GM18508 (cell line): ENCODE measurements at regions not wholly inside any gene's neighbourhood (a gene's known extent, or its start where the extent isn't known, plus 50 kb on each side); places are given as distances from the start of the nearest gene placed in this dataset.

Source experiments
- ATAC-seq: cut with Tn5 transposase; IDR thresholded peaks from one replicate; pipeline ENCODE4 v1.9.1; 2021; ENCODE audit warnings: moderate number of reproducible peaks; ENCODE audit not compliant: insufficient read depth, unreplicated experiment

- ATAC-seq: no peak
Observed at GRCh38 chr14:65241125-65241752, 138.9 kb upstream of the MAX start.

DNA sequence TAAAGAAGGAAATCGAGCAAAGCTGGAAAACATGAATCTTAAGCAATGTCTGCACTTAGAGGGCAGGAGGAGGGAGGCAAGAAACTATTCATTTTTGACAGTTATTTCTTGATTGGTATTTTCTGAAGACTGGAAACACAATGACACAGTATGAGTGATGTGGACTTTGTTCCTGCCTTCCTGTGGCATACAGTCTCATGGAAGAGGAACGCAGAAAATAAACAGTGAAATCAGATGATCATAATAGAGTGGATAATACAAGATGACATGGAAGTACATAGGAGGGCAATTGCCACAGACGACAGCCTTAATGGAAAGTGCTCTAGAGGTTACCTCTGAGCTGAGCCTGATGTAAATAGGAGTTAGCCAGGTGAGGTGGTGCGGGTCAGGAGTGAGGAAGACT, 140.4 kb upstream of the MAX start:
- ATAC-seq: no peak

GRCh38 chr14:65243766-65244442, 141.6 kb upstream of the MAX start:
- no peak for ATAC-seq

- no peak for ATAC-seq
Observed at GRCh38 chr14:65249471-65250161, 147.3 kb upstream of the MAX start.

DNA sequence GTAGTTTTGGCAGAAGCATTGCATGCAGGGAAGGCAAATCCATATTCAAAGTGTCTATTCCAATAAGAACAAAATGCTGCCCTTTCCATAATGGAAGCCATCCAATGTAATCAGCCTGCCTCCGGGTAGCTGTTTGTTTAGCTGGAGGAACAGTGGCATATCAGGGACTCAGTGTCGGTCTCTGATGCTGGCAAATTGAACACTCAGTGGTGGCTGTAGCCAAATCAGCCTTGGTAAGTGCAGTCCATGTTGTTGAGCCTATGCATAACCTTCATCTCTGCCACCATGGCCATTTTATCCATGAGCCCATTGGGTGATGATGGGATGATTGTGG, 147.8 kb upstream of the MAX start:
- ATAC-seq: no peak

DNA sequence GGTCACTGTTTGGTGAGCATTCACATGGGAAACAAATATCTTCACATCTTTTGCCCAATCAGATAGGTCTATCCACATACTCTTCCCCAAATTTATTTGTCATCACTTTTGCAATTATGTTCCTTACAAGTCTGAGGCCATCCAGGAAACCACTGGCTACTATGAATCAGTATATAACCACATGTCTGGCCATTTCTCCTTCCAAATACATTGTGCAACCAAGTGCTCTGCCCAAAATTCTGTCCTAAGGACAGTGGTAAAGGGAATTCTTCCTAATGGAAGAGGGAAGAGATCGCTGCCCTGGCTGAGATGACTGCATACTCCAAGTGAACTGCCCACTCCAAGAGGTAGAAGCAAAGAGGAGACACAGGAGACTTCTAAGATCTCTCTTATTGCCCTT, 148.9 kb upstream of the MAX start:
- ATAC-seq: no peak

DNA sequence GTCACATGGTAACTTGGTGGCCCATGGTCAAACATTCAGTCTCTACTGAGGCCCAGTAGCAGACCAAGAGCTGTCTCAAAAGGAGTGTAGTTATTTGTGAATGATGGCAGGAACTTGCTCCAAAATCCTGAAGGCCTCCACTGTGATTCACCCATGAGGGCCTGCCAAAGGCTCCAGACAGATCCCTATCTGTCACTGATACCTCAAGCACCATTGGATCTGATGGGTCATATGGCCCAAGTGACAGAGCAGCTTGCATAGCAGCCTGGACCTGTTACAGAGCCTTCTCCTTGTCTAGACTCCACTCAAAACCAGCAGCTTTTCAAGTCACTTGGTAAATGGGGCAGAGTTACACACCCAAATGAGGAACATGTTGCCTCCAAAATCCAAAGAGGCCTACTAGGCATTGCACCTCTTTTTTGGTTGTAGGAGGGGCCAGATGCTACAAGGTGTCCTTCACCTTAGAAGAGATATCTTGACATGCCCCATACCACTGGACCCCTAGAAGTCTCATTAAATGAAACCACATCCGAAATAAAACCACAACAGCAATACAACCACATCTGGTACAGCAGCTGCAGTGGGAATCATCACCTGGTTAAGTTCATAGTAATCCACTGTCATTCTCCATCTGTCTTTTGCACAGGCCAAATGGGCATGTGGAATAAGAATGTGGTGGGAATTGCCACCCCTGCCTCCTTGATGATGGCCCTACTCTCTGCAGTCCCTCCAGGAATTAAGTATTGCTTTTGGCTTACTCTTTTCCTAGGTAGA, 150.4 kb upstream of the MAX start:
- no peak for ATAC-seq

GRCh38 chr14:65255029-65255545, 152.8 kb upstream of the MAX start:
- ATAC-seq: no peak

DNA sequence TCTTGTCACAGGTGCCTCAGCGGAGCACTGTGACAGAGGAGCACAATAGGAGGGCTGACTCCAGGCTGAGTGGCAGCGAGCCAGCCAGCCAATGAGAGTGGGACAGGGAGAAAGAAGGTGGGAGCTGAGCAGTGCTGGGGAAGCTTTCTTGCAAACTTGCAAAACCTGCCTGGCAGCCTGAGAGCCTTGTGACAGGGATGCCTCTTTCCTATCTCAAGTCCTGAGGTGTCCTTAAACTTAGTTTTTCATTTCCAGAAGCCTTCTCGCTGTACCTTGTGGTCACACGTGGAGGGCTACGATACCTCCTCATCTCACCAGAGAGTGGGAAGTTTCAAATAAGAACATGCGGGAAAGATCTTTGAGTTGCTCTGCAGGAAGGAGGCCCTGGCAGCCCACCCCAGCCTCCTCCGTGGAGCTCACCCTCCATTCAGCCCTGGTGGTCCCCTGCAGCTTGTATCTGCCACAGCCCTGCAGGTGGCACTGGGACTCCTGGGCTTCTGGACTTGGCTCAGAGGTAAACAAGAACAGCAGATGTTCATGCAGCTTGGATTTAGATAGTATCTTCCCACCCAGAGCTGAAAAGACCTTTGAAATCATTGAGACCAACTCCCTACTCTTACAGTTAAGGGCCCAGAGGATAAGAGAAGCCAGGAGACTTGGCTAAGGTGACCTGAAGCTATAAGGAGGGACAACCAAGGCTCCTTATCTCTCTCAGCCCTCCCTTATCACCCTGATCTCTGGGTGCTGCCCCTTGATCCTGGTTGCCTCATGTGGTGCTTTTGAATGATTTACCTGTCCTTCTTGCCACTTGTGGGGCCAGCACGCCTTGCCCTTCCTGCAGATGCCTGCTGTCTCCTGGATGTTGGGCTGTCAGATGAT, 153.5 kb upstream of the MAX start:
- no peak for ATAC-seq

DNA sequence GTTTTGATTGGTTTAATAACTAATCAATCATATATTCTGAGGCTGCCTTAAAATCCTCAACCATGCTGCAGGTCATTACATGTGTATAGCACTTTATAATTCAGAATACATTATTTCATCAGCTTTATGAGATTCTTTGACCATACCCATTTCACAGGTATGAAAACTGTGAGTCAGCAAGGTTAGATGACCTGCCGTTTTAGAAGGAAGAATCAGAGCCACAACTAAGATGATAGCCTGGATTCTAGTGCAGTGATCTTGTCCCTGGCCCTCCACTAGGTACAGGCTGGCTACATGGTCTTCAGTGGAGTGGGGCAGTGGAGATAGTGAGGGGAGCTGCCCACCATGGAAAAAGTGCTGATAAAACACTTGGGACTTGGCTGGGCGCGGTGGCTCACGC, 154.4 kb upstream of the MAX start:
- no peak for ATAC-seq

DNA sequence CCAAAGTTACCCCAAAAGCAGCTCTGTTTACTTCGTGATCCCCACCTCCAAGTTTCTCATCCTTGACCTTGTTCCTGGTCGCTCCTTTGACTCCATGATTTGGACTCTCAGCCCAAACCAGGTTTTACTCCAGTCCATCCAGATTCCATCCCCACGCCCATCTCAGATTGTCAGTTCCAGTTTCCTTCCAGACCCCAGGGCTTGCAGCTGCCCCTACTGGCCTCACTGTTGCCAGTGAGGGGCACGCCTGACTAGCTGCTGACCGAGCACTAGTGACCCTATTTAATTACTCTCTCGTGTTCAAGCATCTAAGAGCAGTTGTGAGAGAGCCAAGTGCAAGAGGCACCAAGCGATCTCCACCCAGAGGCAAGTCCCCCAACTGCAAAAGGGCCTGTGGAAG, 155.1 kb upstream of the FUT8 start:
- no peak for ATAC-seq

DNA sequence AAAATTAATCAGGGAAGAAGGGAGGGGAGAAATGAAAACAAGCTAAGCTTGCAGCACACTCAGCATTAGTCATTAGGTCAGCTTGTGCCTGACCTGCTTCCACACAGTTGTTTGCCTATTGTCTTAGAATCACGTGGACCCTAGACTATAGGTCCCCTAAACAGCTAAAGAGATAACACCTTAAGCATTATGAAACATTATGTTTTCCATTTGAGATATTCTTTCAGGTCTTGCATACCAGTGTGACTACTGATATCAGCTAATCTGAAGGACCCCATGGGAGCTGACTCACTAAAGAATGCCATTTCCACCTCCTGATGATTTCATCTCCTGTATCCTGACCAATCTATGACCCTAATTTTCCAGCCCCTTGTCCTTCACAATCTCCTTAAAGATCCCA, 154.1 kb upstream of the FUT8 start:
- ATAC-seq: no peak

GRCh38 chr14:65259000-65259399, 153.5 kb upstream of the FUT8 start:
- ATAC-seq: no peak

- no peak for ATAC-seq
Observed at GRCh38 chr14:65260786-65261185, 151.7 kb upstream of the FUT8 start.

GRCh38 chr14:65261425-65261920, 151.1 kb upstream of the FUT8 start:
- no peak for ATAC-seq

DNA sequence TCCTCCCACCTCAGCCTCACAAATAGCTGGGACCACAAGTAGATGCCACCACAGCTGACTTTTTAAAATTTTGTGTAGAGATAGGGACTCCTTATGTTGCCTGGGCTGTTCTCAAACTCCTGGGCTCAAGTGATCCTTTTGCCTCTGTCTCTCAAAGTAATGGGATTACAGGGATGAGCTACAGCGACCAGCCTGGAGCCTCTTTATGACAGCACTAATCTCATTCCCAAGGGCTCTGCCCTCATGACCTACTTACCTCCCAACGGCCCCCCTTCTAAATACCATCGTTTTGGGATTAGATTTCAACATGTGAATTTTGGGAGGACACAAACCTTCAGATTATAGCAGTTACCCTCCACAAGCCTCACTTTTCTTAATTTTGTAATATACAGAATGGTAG, 150.6 kb upstream of the FUT8 start:
- no peak for ATAC-seq

DNA sequence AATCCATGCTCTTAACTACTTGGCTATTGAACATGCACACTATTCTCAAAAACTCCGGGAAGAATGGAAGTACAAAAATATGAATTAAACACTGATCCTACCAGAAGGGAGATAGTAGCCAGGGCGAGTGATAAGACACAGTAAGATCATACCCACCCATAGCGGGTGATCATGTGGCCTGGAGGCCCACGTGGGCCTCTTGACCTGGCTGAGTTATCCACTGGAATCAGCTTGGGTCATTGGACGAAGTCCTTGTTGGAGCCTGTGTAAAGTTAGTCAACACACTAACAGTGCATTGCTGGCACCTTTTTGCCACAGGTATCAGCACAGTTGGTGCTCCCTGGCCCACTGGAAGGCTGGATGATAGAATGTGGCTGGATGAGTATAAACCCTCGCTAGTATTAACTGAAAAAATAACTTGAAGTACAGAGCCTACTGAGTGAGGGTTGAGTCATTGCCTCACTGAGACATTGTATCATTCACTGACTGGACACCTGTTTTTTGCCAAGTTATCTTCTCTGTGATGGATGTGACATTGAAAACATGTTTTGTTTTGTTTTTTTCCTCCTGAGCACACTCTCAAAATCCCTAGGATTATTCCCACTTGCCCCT, 149.2 kb upstream of the FUT8 start:
- ATAC-seq: no peak

DNA sequence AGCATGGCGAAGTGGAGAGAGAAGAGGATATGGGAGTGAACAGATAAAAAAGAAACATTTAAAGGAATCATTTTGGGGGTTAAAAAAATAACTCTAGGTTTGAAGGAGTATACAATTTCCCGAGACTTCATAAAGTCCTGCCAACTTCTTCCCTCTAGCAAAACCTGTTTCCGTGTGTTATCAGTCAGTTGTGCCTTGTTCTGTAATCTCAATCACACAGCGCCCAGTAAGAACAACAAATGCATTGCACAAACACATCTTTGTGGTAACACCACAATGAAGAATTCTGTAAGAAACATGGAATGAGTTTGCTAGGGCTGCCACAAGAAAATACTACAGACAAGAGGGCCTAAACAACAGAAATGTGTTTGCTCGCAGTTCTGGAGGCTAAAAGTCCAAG, 144.7 kb upstream of the FUT8 start:
- ATAC-seq: no peak

DNA sequence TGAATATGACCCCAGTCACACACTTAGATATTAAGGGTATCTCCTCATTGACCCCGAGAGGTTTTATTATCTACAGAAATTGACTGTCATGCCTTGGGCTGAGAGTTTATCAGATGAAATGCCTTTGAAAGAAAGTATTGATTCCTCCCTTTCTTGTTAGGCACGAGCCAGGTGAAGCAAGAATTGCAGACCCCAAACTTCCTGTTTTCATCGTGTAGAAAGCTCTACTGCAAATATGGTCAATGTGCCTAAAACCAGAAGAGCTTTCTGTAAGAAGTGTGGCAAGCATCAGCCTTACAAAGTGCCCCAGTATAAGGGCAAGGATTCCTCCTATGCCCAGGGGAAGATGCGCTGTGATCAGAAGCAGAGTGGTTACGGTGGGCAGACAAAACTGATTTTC, 143.9 kb upstream of the FUT8 start:
- no peak for ATAC-seq
